Ishikawa (cell line): ENCODE measurements at regions not wholly inside any gene's neighbourhood (a gene's known extent, or its start where the extent isn't known, plus 50 kb on each side); places are given as distances from the start of the nearest gene placed in this dataset.

Experiments used
- CEBPB ChIP-seq: IDR thresholded peaks from 2 replicates; pipeline ENCODE4 v1.6.1; 2012
- CREB1 ChIP-seq: IDR thresholded peaks from 2 replicates; pipeline ENCODE4 v1.6.1; 2012; ENCODE audit warnings: low read depth
- EGR1 ChIP-seq: IDR thresholded peaks from 2 replicates; pipeline ENCODE4 v1.6.1; 2012
- EP300 ChIP-seq: IDR thresholded peaks from 2 replicates; pipeline ENCODE4 v1.6.1; 2012; ENCODE audit warnings: borderline replicate concordance
- FOXM1 ChIP-seq: IDR thresholded peaks from 2 replicates; pipeline ENCODE4 v1.6.1; 2012; ENCODE audit warnings: low read depth, borderline replicate concordance
- NFIC ChIP-seq: IDR thresholded peaks from 2 replicates; pipeline ENCODE4 v1.6.1; 2012
- RAD21 ChIP-seq: IDR thresholded peaks from 2 replicates; pipeline ENCODE4 v1.6.1; 2012; ENCODE audit warnings: low read depth
- TAF1 ChIP-seq: IDR thresholded peaks from 2 replicates; pipeline ENCODE4 v1.6.1; 2012; ENCODE audit warnings: low read depth, mild to moderate bottlenecking
- TCF12 ChIP-seq: IDR thresholded peaks from 2 replicates; pipeline ENCODE4 v1.6.1; 2012; ENCODE audit warnings: low read depth
- TEAD4 ChIP-seq: IDR thresholded peaks from 2 replicates; pipeline ENCODE4 v1.6.1; 2012
- YY1 ChIP-seq: IDR thresholded peaks from 2 replicates; pipeline ENCODE4 v1.6.1; 2012; ENCODE audit warnings: low read depth
- ZBTB7A ChIP-seq: IDR thresholded peaks from 2 replicates; pipeline ENCODE4 v1.6.1; 2012; ENCODE audit warnings: low read depth
- TF ChIP-seq, protein P1 (sequence below): IDR thresholded peaks from 2 replicates; pipeline ENCODE4 v1.6.1; 2012
- TF ChIP-seq, protein P2 (sequence below): IDR thresholded peaks from 2 replicates; pipeline ENCODE4 v1.6.1; 2012
- TF ChIP-seq, protein P3 (sequence below): IDR thresholded peaks from 2 replicates; pipeline ENCODE4 v1.6.1; 2012; ENCODE audit warnings: low read depth, mild to moderate bottlenecking

DNA sequence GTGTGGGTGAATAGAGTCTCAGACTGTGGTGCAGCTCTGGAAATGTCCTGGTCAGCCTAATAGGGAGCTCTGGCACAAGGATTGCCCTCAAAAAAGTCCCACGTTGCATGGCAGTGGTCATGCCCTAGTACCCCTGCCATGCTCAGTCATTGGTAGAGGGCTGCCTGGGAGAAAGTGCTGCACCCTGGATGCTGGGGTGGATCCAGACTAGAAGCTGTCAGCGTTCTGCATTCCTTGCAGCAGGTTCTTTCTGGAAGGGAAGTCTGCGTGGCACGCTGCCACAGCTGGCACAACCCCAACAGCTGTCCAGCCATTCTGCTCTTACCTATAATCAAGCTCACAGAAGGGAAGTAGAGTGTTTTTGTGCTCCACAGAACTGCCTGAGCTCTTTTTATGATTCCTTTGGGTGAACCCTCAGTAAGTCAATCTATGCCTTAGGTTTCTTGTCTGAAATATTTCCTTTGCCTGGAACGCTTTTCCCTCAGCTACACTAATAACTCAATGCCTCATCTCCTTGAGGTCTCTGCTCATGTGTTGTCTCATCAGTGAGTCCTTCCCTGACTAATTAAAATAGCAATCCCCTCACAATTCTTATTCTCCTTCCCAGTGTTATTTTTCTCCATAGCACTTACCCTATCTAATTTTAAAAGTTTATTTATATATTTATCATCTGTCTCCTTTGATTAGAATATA, 61.5 kb upstream of the JAK1 start:
- TF ChIP-seq TEAD4 (peak; percentile 73), TCF12 (peak; percentile 63), ZBTB7A (no peak), CREB1 (no peak), RAD21 (no peak), NFIC (peak; percentile 92), EP300 (peak; percentile 40; the same call in 1 of the 2 replicates)
- TF ChIP-seq, protein P1, sequence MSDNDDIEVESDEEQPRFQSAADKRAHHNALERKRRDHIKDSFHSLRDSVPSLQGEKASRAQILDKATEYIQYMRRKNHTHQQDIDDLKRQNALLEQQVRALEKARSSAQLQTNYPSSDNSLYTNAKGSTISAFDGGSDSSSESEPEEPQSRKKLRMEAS: peak; percentile 32; the same call in 1 of the 2 replicates
- TF ChIP-seq, protein P2, sequence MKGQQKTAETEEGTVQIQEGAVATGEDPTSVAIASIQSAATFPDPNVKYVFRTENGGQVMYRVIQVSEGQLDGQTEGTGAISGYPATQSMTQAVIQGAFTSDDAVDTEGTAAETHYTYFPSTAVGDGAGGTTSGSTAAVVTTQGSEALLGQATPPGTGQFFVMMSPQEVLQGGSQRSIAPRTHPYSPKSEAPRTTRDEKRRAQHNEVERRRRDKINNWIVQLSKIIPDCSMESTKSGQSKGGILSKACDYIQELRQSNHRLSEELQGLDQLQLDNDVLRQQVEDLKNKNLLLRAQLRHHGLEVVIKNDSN: 0 out of 2 replicates have a peak, but pooled peaks have one; percentile 11
- TF ChIP-seq, protein P3, sequence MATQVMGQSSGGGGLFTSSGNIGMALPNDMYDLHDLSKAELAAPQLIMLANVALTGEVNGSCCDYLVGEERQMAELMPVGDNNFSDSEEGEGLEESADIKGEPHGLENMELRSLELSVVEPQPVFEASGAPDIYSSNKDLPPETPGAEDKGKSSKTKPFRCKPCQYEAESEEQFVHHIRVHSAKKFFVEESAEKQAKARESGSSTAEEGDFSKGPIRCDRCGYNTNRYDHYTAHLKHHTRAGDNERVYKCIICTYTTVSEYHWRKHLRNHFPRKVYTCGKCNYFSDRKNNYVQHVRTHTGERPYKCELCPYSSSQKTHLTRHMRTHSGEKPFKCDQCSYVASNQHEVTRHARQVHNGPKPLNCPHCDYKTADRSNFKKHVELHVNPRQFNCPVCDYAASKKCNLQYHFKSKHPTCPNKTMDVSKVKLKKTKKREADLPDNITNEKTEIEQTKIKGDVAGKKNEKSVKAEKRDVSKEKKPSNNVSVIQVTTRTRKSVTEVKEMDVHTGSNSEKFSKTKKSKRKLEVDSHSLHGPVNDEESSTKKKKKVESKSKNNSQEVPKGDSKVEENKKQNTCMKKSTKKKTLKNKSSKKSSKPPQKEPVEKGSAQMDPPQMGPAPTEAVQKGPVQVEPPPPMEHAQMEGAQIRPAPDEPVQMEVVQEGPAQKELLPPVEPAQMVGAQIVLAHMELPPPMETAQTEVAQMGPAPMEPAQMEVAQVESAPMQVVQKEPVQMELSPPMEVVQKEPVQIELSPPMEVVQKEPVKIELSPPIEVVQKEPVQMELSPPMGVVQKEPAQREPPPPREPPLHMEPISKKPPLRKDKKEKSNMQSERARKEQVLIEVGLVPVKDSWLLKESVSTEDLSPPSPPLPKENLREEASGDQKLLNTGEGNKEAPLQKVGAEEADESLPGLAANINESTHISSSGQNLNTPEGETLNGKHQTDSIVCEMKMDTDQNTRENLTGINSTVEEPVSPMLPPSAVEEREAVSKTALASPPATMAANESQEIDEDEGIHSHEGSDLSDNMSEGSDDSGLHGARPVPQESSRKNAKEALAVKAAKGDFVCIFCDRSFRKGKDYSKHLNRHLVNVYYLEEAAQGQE: peak; percentile 43; the same call in 1 of the 2 replicates

DNA sequence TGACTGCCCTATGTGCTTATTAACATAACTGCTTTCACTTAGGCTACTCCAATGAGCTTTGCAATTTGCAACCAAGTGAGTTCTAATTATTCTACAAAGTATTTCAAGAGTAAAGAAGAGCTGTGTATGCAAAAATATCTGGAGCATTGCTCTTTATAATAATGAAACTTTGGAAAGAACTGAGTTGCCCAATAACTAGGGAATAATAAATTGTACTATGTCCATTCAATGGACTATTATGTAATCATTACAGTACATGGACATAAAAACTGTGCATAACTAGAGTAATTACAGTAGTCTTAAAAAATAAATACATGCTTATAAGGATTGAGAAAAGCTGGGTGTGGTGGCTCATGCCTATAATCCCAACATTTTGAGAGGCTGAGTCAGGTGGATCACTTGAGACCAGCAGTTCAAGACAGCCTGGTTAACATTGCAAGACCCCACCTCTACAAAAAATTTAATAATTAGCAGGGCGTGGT, 70.3 kb upstream of the JAK1 start:
- TF ChIP-seq, protein P2: no peak
- TF ChIP-seq TCF12 (no peak), TEAD4 (no peak), RAD21 (no peak), TAF1 (no peak), EGR1 (no peak), EP300 (no peak), CREB1 (no peak), NFIC (no peak), CEBPB (no peak), YY1 (no peak), ZBTB7A (no peak), FOXM1 (no peak)
- TF ChIP-seq, protein P3: no peak
- TF ChIP-seq, protein P1: no peak

DNA sequence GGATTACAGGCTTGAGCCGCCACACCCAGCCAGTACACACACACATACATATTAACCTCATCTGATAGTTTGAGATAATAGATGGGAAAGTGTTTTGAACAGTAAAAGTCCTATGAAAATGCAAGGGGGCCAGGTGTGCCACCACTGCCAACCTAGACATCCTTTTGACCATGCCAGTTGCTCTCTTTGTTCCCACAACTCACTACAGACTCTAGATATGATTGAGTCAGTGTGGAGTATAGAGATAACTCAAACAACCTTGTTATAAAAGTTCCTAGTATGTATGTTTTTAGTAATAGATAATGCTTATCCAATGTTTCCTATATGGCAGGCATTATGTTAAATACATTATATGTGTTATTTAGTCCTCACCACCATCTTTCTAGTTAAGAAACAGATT, 72.7 kb upstream of the JAK1 start:
- TF ChIP-seq FOXM1 (no peak), RAD21 (no peak), NFIC (no peak), ZBTB7A (no peak), TEAD4 (no peak), EP300 (no peak), TCF12 (no peak), EGR1 (no peak), TAF1 (no peak), CEBPB (no peak), YY1 (no peak), CREB1 (no peak)
- TF ChIP-seq, protein P1: no peak
- TF ChIP-seq, protein P2: no peak
- TF ChIP-seq, protein P3: no peak

DNA sequence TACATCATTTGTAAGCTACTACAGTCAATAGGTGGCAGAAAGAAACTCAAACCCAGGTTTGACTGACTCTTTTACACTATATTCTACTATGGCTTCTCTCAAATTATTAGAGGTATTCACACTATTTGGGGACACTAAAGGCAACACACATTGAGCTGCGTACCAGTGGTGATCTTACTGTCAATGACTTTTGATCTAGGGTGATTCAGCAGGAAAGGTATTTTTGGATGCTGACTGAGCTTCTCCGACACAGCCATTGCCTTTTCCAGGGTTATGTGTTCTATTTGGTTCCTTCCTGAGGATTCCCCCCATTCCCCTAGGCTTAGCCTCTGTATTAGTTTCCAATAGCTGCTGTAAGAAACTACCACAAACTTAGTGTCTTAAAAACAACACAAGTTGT, 73.2 kb upstream of the JAK1 start:
- TF ChIP-seq, protein P2: no peak
- TF ChIP-seq ZBTB7A (no peak), EGR1 (no peak), YY1 (no peak), TEAD4 (no peak), NFIC (no peak), TAF1 (no peak), EP300 (no peak), CEBPB (no peak), FOXM1 (no peak), CREB1 (no peak), RAD21 (no peak), TCF12 (no peak)
- TF ChIP-seq, protein P3: no peak
- TF ChIP-seq, protein P1: no peak
